ENCODE measurements at regions not wholly inside any gene's neighbourhood (a gene's known extent, or its start where the extent isn't known, plus 50 kb on each side); places are given as distances from the start of the nearest gene placed in this dataset.

GRCh38 chr1:157233131-157233530, 94.9 kb upstream of the ETV3 start:
- no peak overlapping the region for H3K27ac ChIP-seq (ENCODE audit: low read depth in 1 of 3, low read length in 2 of 3)
- no peak overlapping the region for H3K4me3 ChIP-seq (ENCODE audit: low read depth in 1 of 3, low read length in 3 of 3)
- H3K36me3 ChIP-seq (ENCODE audit: control insufficient read depth in 3 of 3, insufficient read depth in 2 of 3, low read depth in 1 of 3, low read length in 3 of 3), result no peaks in the 10 kb centered on the region
- H3K4me1 ChIP-seq (ENCODE audit: control insufficient read depth in 3 of 3, insufficient read depth in 2 of 3, low read depth in 1 of 3, low read length in 2 of 3), result peaks cover 3 to 57% (median 11%) of the 10 kb centered on the region in 3 donors
- FAIRE-seq (no peak), DNase-seq (no peak)
- no peaks in the 10 kb centered on the region for H3K27me3 ChIP-seq (ENCODE audit: control insufficient read depth in 3 of 3, insufficient read depth in 3 of 3, low read length in 3 of 3)
- no peaks in the 10 kb centered on the region for H3K9me3 ChIP-seq (ENCODE audit: control insufficient read depth in 2 of 2, insufficient read depth in 1 of 2, low read depth in 1 of 2, low read length in 1 of 2)
- 9 to 22% (median 14%) methylated on average over 1 of the region's 1 CpG for whole genome bisulfite sequencing, 3 donors

- WGBS, 3 donors, result 12 to 52% (median 24%) methylated on average over 4 of the region's 4 CpGs
- no peak for FAIRE-seq
- Histone ChIP-seq H3K4me3 (ENCODE audit: low read depth in 1 of 3, low read length in 3 of 3) (no peak overlapping the region), H3K4me1 (ENCODE audit: control insufficient read depth in 3 of 3, insufficient read depth in 2 of 3, low read depth in 1 of 3, low read length in 2 of 3) (peaks cover 3 to 50% (median 11%) of the 10 kb centered on the region in 3 donors), H3K27me3 (ENCODE audit: control insufficient read depth in 3 of 3, insufficient read depth in 3 of 3, low read length in 3 of 3) (no peaks in the 10 kb centered on the region), H3K36me3 (ENCODE audit: control insufficient read depth in 3 of 3, insufficient read depth in 2 of 3, low read depth in 1 of 3, low read length in 3 of 3) (no peaks in the 10 kb centered on the region), H3K27ac (ENCODE audit: low read depth in 1 of 3, low read length in 2 of 3) (peak overlapping the region in 2 of 3 donors; percentile 32 to 58), H3K9me3 (ENCODE audit: control insufficient read depth in 2 of 2, insufficient read depth in 1 of 2, low read depth in 1 of 2, low read length in 1 of 2) (no peaks in the 10 kb centered on the region)
- peak; percentile 84 to 92 for DNase-seq
Observed at GRCh38 chr1:157231846-157232525, 93.8 kb upstream of the ETV3 start.

- Histone ChIP-seq H3K4me3 (ENCODE audit: low read depth in 1 of 3, low read length in 3 of 3) (no peak overlapping the region), H3K27me3 (ENCODE audit: control insufficient read depth in 3 of 3, insufficient read depth in 3 of 3, low read length in 3 of 3) (no peaks in the 10 kb centered on the region), H3K36me3 (ENCODE audit: control insufficient read depth in 3 of 3, insufficient read depth in 2 of 3, low read depth in 1 of 3, low read length in 3 of 3) (no peaks in the 10 kb centered on the region), H3K4me1 (ENCODE audit: control insufficient read depth in 3 of 3, insufficient read depth in 2 of 3, low read depth in 1 of 3, low read length in 2 of 3) (peaks cover 3 to 45% (median 9%) of the 10 kb centered on the region in 3 donors), H3K9me3 (ENCODE audit: control insufficient read depth in 2 of 2, insufficient read depth in 1 of 2, low read depth in 1 of 2, low read length in 1 of 2) (no peaks in the 10 kb centered on the region), H3K27ac (ENCODE audit: low read depth in 1 of 3, low read length in 2 of 3) (no peak overlapping the region)
- 24 to 68% (median 38%) methylated on average over 4 of the region's 4 CpGs for WGBS, 3 donors
- peak; percentile 49 to 68 for DNase-seq
- no peak for FAIRE-seq
Observed at GRCh38 chr1:157230500-157230899, 92.3 kb upstream of the ETV3 start.

- Histone ChIP-seq H3K27me3 (ENCODE audit: control insufficient read depth in 3 of 3, insufficient read depth in 3 of 3, low read length in 3 of 3) (no peaks in the 10 kb centered on the region), H3K4me3 (ENCODE audit: low read depth in 1 of 3, low read length in 3 of 3) (no peak overlapping the region), H3K27ac (ENCODE audit: low read depth in 1 of 3, low read length in 2 of 3) (no peak overlapping the region), H3K36me3 (ENCODE audit: control insufficient read depth in 3 of 3, insufficient read depth in 2 of 3, low read depth in 1 of 3, low read length in 3 of 3) (no peaks in the 10 kb centered on the region), H3K9me3 (ENCODE audit: control insufficient read depth in 2 of 2, insufficient read depth in 1 of 2, low read depth in 1 of 2, low read length in 1 of 2) (peaks cover 0 to 4% of the 10 kb centered on the region in 2 donors), H3K4me1 (ENCODE audit: control insufficient read depth in 3 of 3, insufficient read depth in 2 of 3, low read depth in 1 of 3, low read length in 2 of 3) (peaks cover 3 to 23% (median 6%) of the 10 kb centered on the region in 3 donors)
- DNase-seq (no peak), FAIRE-seq (no peak)
- whole genome bisulfite sequencing, 3 donors, result 62 to 77% (median 70%) methylated on average over 5 of the region's 5 CpGs
Observed at GRCh38 chr1:157227700-157228099, 89.5 kb upstream of the ETV3 start.

GRCh38 chr1:157226739-157227138, 88.5 kb upstream of the ETV3 start:
- Histone ChIP-seq H3K36me3 (ENCODE audit: control insufficient read depth in 3 of 3, insufficient read depth in 2 of 3, low read depth in 1 of 3, low read length in 3 of 3) (no peaks in the 10 kb centered on the region), H3K27me3 (ENCODE audit: control insufficient read depth in 3 of 3, insufficient read depth in 3 of 3, low read length in 3 of 3) (no peaks in the 10 kb centered on the region), H3K9me3 (ENCODE audit: control insufficient read depth in 2 of 2, insufficient read depth in 1 of 2, low read depth in 1 of 2, low read length in 1 of 2) (peaks cover 0 to 4% of the 10 kb centered on the region in 2 donors), H3K4me3 (ENCODE audit: low read depth in 1 of 3, low read length in 3 of 3) (no peak overlapping the region), H3K4me1 (ENCODE audit: control insufficient read depth in 3 of 3, insufficient read depth in 2 of 3, low read depth in 1 of 3, low read length in 2 of 3) (peaks cover 0 to 17% (median 3%) of the 10 kb centered on the region in 3 donors), H3K27ac (ENCODE audit: low read depth in 1 of 3, low read length in 2 of 3) (no peak overlapping the region)
- no peak for FAIRE-seq
- WGBS, 3 donors, result 63 to 83% (median 78%) methylated on average over 4 of the region's 4 CpGs
- no peak for DNase-seq

GRCh38 chr1:157219600-157219999, 81.4 kb upstream of the ETV3 start:
- no peaks in the 10 kb centered on the region for H3K9me3 ChIP-seq (ENCODE audit: control insufficient read depth in 2 of 2, insufficient read depth in 1 of 2, low read depth in 1 of 2, low read length in 1 of 2)
- 53 to 65% (median 60%) methylated on average over 2 of the region's 2 CpGs for WGBS, 3 donors
- DNase-seq, result no peak

GRCh38 chr1:157219182-157219581, 81.0 kb upstream of the ETV3 start:
- Histone ChIP-seq H3K27ac (ENCODE audit: low read depth in 1 of 3, low read length in 2 of 3) (no peak overlapping the region), H3K9me3 (ENCODE audit: control insufficient read depth in 2 of 2, insufficient read depth in 1 of 2, low read depth in 1 of 2, low read length in 1 of 2) (no peaks in the 10 kb centered on the region), H3K27me3 (ENCODE audit: control insufficient read depth in 3 of 3, insufficient read depth in 3 of 3, low read length in 3 of 3) (peaks cover 0 to 9% (median 0%) of the 10 kb centered on the region in 3 donors), H3K4me1 (ENCODE audit: control insufficient read depth in 3 of 3, insufficient read depth in 2 of 3, low read depth in 1 of 3, low read length in 2 of 3) (no peaks in the 10 kb centered on the region), H3K4me3 (ENCODE audit: low read depth in 1 of 3, low read length in 3 of 3) (no peak overlapping the region), H3K36me3 (ENCODE audit: control insufficient read depth in 3 of 3, insufficient read depth in 2 of 3, low read depth in 1 of 3, low read length in 3 of 3) (no peaks in the 10 kb centered on the region)
- 89 to 92% (median 89%) methylated on average over 4 of the region's 4 CpGs for WGBS, 3 donors
- FAIRE-seq (no peak), DNase-seq (no peak)

More at GRCh38 chr1:157219600-157219999, 81.4 kb upstream of the ETV3 start:
- H3K36me3 ChIP-seq (ENCODE audit: control insufficient read depth in 3 of 3, insufficient read depth in 2 of 3, low read depth in 1 of 3, low read length in 3 of 3), result no peaks in the 10 kb centered on the region
- H3K27ac ChIP-seq (ENCODE audit: low read depth in 1 of 3, low read length in 2 of 3), result no peak overlapping the region
- peaks cover 0 to 9% (median 0%) of the 10 kb centered on the region in 3 donors for H3K27me3 ChIP-seq (ENCODE audit: control insufficient read depth in 3 of 3, insufficient read depth in 3 of 3, low read length in 3 of 3)
- no peak for FAIRE-seq
- H3K4me1 ChIP-seq (ENCODE audit: control insufficient read depth in 3 of 3, insufficient read depth in 2 of 3, low read depth in 1 of 3, low read length in 2 of 3), result no peaks in the 10 kb centered on the region
- no peak overlapping the region for H3K4me3 ChIP-seq (ENCODE audit: low read depth in 1 of 3, low read length in 3 of 3)

- FAIRE-seq (no peak), DNase-seq (no peak)
- Histone ChIP-seq H3K9me3 (ENCODE audit: control insufficient read depth in 2 of 2, insufficient read depth in 1 of 2, low read depth in 1 of 2, low read length in 1 of 2) (no peaks in the 10 kb centered on the region), H3K27ac (ENCODE audit: low read depth in 1 of 3, low read length in 2 of 3) (no peak overlapping the region), H3K4me1 (ENCODE audit: control insufficient read depth in 3 of 3, insufficient read depth in 2 of 3, low read depth in 1 of 3, low read length in 2 of 3) (no peaks in the 10 kb centered on the region), H3K36me3 (ENCODE audit: control insufficient read depth in 3 of 3, insufficient read depth in 2 of 3, low read depth in 1 of 3, low read length in 3 of 3) (no peaks in the 10 kb centered on the region), H3K4me3 (ENCODE audit: low read depth in 1 of 3, low read length in 3 of 3) (no peak overlapping the region), H3K27me3 (ENCODE audit: control insufficient read depth in 3 of 3, insufficient read depth in 3 of 3, low read length in 3 of 3) (peaks cover 0 to 9% (median 0%) of the 10 kb centered on the region in 3 donors)
- WGBS, 3 donors, result 80 to 83% (median 82%) methylated on average over 6 of the region's 6 CpGs
Observed at GRCh38 chr1:157218671-157219070, 80.5 kb upstream of the ETV3 start.

GRCh38 chr1:157217486-157217885, 79.3 kb upstream of the ETV3 start:
- no peak overlapping the region for H3K27ac ChIP-seq (ENCODE audit: low read depth in 1 of 3, low read length in 2 of 3)
- DNase-seq (no peak), FAIRE-seq (no peak)
- no peaks in the 10 kb centered on the region for H3K9me3 ChIP-seq (ENCODE audit: control insufficient read depth in 2 of 2, insufficient read depth in 1 of 2, low read depth in 1 of 2, low read length in 1 of 2)
- H3K4me3 ChIP-seq (ENCODE audit: low read depth in 1 of 3, low read length in 3 of 3), result no peak overlapping the region
- 87 to 94% (median 89%) methylated on average over 4 of the region's 4 CpGs for WGBS, 3 donors
- no peaks in the 10 kb centered on the region for H3K4me1 ChIP-seq (ENCODE audit: control insufficient read depth in 3 of 3, insufficient read depth in 2 of 3, low read depth in 1 of 3, low read length in 2 of 3)
- H3K36me3 ChIP-seq (ENCODE audit: control insufficient read depth in 3 of 3, insufficient read depth in 2 of 3, low read depth in 1 of 3, low read length in 3 of 3), result no peaks in the 10 kb centered on the region
- peaks cover 0 to 9% (median 0%) of the 10 kb centered on the region in 3 donors for H3K27me3 ChIP-seq (ENCODE audit: control insufficient read depth in 3 of 3, insufficient read depth in 3 of 3, low read length in 3 of 3)

Data from small intestine (tissue), 7 donors.